GM20000 (cell line): ENCODE measurements at regions not wholly inside any gene's neighbourhood (a gene's known extent, or its start where the extent isn't known, plus 50 kb on each side); places are given as distances from the start of the nearest gene placed in this dataset.

Source experiments
- DNase-seq: peaks from one replicate; pipeline ENCODE4 v3.0.0; 2012; ENCODE audit warnings: low spot score
- CTCF ChIP-seq: IDR thresholded peaks from 2 replicates; pipeline ENCODE4 v1.5.1; 2012; ENCODE audit warnings: mild to moderate bottlenecking, control low read depth; ENCODE audit errors: extremely low read depth, missing control alignments

GRCh38 chr7:33692956-33693355 lies 212.4 kb upstream of the BMPER start:
- no peak for TF ChIP-seq CTCF
- no peak for DNase-seq

- TF ChIP-seq CTCF, result no peak
- no peak for DNase-seq
Measured at GRCh38 chr7:33694006-33694405, 211.3 kb upstream of the BMPER start.

GRCh38 chr7:33697616-33698015 lies 207.7 kb upstream of the BMPER start:
- DNase-seq, result no peak
- no peak for TF ChIP-seq CTCF

GRCh38 chr7:33698041-33698440 lies 207.3 kb upstream of the BMPER start:
- no peak for TF ChIP-seq CTCF
- no peak for DNase-seq

- no peak for TF ChIP-seq CTCF
- no peak for DNase-seq
Measured at GRCh38 chr7:33698692-33699128, 206.6 kb upstream of the BMPER start.

GRCh38 chr7:33700001-33700899 lies 205.1 kb upstream of the BMPER start:
- DNase-seq, result no peak
- no peak for TF ChIP-seq CTCF

- no peak for TF ChIP-seq CTCF
Measured at GRCh38 chr7:33701189-33701740, 204.1 kb upstream of the BMPER start.

More at GRCh38 chr7:33701189-33701740, 204.1 kb upstream of the BMPER start:
- DNase-seq, result no peak
